ENCODE measurements at regions not wholly inside any gene's neighbourhood (a gene's known extent, or its start where the extent isn't known, plus 50 kb on each side); places are given as distances from the start of the nearest gene placed in this dataset.

- TF ChIP-seq CTCF (IDR thresholded peaks at IDR 0.05; ENCODE audit: low read depth, low read length) (no peak), EZH2phosphoT487 (IDR thresholded peaks at IDR 0.05; ENCODE audit: low read depth) (no peak)
These were observed 131.1 kb upstream of the FIBIN start for GRCh38 chr11:26862801-26863200.
